Prostate gland (tissue), 2 donors: ENCODE measurements at regions not wholly inside any gene's neighbourhood (a gene's known extent, or its start where the extent isn't known, plus 50 kb on each side); places are given as distances from the start of the nearest gene placed in this dataset.

Source experiments
- POLR2A ChIP-seq: fragments of 450-650 bp; IDR thresholded peaks from one replicate; pipeline ENCODE4 v1.6.1; 2016; ENCODE audit warnings: antibody characterized with exemption, mild to moderate bottlenecking
- POLR2AphosphoS5 ChIP-seq: sonication (generic); formaldehyde crosslinking; IDR thresholded peaks from one replicate; pipeline ENCODE4 v1.6.1; 2017; ENCODE audit warnings: antibody characterized with exemption
- TF ChIP-seq, protein P1 (sequence below), 4 experiments: fragments of 200-600 bp in 2 of 4; fragments of 450-650 bp in 2 of 4; sonication (generic) in 2 of 4; IDR thresholded peaks; 1 replicate in 3 of 4; 2 replicates in 1 of 4; pipeline ENCODE4 v1.5.1; 2016 to 2019; ENCODE audit warnings: antibody characterized with exemption in 4 of 4, mild to moderate bottlenecking in 2 of 4, moderate library complexity in 2 of 4

DNA sequence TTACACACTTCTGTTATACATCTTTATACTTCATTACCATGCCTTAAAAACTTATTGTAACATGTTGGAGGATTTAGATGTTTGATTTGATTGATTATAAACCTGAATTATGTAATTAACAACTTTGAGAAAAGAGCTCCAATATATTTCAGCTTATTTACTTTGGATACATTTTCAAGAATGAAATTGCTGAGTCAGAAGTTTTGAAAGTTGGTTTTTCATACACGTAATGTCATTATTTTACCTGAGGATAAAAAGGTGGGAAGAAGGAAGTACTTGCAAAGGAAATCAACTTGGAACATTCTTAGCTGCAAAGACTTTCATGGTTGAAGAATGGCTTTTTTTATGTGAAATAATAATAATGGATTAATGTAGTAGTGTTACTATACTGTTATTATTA lies 677.2 kb downstream of the FAM181B start:
- TF ChIP-seq, protein P1, sequence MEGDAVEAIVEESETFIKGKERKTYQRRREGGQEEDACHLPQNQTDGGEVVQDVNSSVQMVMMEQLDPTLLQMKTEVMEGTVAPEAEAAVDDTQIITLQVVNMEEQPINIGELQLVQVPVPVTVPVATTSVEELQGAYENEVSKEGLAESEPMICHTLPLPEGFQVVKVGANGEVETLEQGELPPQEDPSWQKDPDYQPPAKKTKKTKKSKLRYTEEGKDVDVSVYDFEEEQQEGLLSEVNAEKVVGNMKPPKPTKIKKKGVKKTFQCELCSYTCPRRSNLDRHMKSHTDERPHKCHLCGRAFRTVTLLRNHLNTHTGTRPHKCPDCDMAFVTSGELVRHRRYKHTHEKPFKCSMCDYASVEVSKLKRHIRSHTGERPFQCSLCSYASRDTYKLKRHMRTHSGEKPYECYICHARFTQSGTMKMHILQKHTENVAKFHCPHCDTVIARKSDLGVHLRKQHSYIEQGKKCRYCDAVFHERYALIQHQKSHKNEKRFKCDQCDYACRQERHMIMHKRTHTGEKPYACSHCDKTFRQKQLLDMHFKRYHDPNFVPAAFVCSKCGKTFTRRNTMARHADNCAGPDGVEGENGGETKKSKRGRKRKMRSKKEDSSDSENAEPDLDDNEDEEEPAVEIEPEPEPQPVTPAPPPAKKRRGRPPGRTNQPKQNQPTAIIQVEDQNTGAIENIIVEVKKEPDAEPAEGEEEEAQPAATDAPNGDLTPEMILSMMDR (IDR thresholded peaks at IDR 0.05): no peak
- no peak for TF ChIP-seq POLR2A
- no peak for TF ChIP-seq POLR2AphosphoS5
